ENCODE measurements at regions not wholly inside any gene's neighbourhood (a gene's known extent, or its start where the extent isn't known, plus 50 kb on each side); places are given as distances from the start of the nearest gene placed in this dataset.

GRCh38 chr16:54462151-54462651 lies 175.6 kb upstream of the IRX3 start:
- no peak overlapping the region for H3K4me3 ChIP-seq (ENCODE audit: low read length in 2 of 2)
- no peaks in the 10 kb centered on the region for H3K36me3 ChIP-seq (ENCODE audit: control insufficient read depth in 2 of 2, insufficient read depth in 2 of 2, low read length in 2 of 2)
- no peak overlapping the region for H3K9ac ChIP-seq (ENCODE audit: low read depth in 1 of 2, low read length in 2 of 2)
- no peaks in the 10 kb centered on the region for H3K4me1 ChIP-seq (ENCODE audit: control insufficient read depth in 2 of 2, insufficient read depth in 2 of 2, low read length in 2 of 2)
- peaks cover 0 to 3% of the 10 kb centered on the region in 2 donors for H3K9me3 ChIP-seq (ENCODE audit: control insufficient read depth in 2 of 2, low read length in 2 of 2)
- H3K27ac ChIP-seq (ENCODE audit: low read depth in 2 of 2, low read length in 2 of 2), result no peak overlapping the region
- H3K27me3 ChIP-seq (ENCODE audit: control insufficient read depth in 2 of 2, insufficient read depth in 2 of 2, low read length in 2 of 2), result peaks cover 0 to 3% of the 10 kb centered on the region in 2 donors

GRCh38 chr16:54460263-54460860 lies 173.8 kb upstream of the IRX3 start:
- no peaks in the 10 kb centered on the region for H3K4me1 ChIP-seq (ENCODE audit: control insufficient read depth in 2 of 2, insufficient read depth in 2 of 2, low read length in 2 of 2)
- H3K9ac ChIP-seq (ENCODE audit: low read depth in 1 of 2, low read length in 2 of 2), result no peak overlapping the region
- H3K36me3 ChIP-seq (ENCODE audit: control insufficient read depth in 2 of 2, insufficient read depth in 2 of 2, low read length in 2 of 2), result no peaks in the 10 kb centered on the region
- H3K4me3 ChIP-seq (ENCODE audit: low read length in 2 of 2), result no peak overlapping the region
- peaks cover 0 to 3% of the 10 kb centered on the region in 2 donors for H3K9me3 ChIP-seq (ENCODE audit: control insufficient read depth in 2 of 2, low read length in 2 of 2)
- no peak overlapping the region for H3K27ac ChIP-seq (ENCODE audit: low read depth in 2 of 2, low read length in 2 of 2)
- H3K27me3 ChIP-seq (ENCODE audit: control insufficient read depth in 2 of 2, insufficient read depth in 2 of 2, low read length in 2 of 2), result peaks cover 0 to 11% of the 10 kb centered on the region in 2 donors

- no peaks in the 10 kb centered on the region for H3K4me1 ChIP-seq (ENCODE audit: control insufficient read depth in 2 of 2, insufficient read depth in 2 of 2, low read length in 2 of 2)
- H3K36me3 ChIP-seq (ENCODE audit: control insufficient read depth in 2 of 2, insufficient read depth in 2 of 2, low read length in 2 of 2), result no peaks in the 10 kb centered on the region
- peaks cover 0 to 11% of the 10 kb centered on the region in 2 donors for H3K27me3 ChIP-seq (ENCODE audit: control insufficient read depth in 2 of 2, insufficient read depth in 2 of 2, low read length in 2 of 2)
- H3K9me3 ChIP-seq (ENCODE audit: control insufficient read depth in 2 of 2, low read length in 2 of 2), result peaks cover 0 to 3% of the 10 kb centered on the region in 2 donors
- H3K9ac ChIP-seq (ENCODE audit: low read depth in 1 of 2, low read length in 2 of 2), result no peak overlapping the region
- no peak overlapping the region for H3K4me3 ChIP-seq (ENCODE audit: low read length in 2 of 2)
- H3K27ac ChIP-seq (ENCODE audit: low read depth in 2 of 2, low read length in 2 of 2), result no peak overlapping the region
Measured at GRCh38 chr16:54459509-54460262, 173.1 kb upstream of the IRX3 start.

- Histone ChIP-seq H3K36me3 (ENCODE audit: control insufficient read depth in 2 of 2, insufficient read depth in 2 of 2, low read length in 2 of 2) (no peaks in the 10 kb centered on the region), H3K4me1 (ENCODE audit: control insufficient read depth in 2 of 2, insufficient read depth in 2 of 2, low read length in 2 of 2) (no peaks in the 10 kb centered on the region), H3K9me3 (ENCODE audit: control insufficient read depth in 2 of 2, low read length in 2 of 2) (peaks cover 0 to 2% of the 10 kb centered on the region in 2 donors), H3K4me3 (ENCODE audit: low read length in 2 of 2) (no peak overlapping the region), H3K9ac (ENCODE audit: low read depth in 1 of 2, low read length in 2 of 2) (no peak overlapping the region), H3K27ac (ENCODE audit: low read depth in 2 of 2, low read length in 2 of 2) (no peak overlapping the region), H3K27me3 (ENCODE audit: control insufficient read depth in 2 of 2, insufficient read depth in 2 of 2, low read length in 2 of 2) (peaks cover 0 to 11% of the 10 kb centered on the region in 2 donors)
Measured at GRCh38 chr16:54458923-54459322, 172.3 kb upstream of the IRX3 start.

- H3K9ac ChIP-seq (ENCODE audit: low read depth in 1 of 2, low read length in 2 of 2), result no peak overlapping the region
- peaks cover 0 to 11% of the 10 kb centered on the region in 2 donors for H3K27me3 ChIP-seq (ENCODE audit: control insufficient read depth in 2 of 2, insufficient read depth in 2 of 2, low read length in 2 of 2)
- no peaks in the 10 kb centered on the region for H3K4me1 ChIP-seq (ENCODE audit: control insufficient read depth in 2 of 2, insufficient read depth in 2 of 2, low read length in 2 of 2)
- H3K27ac ChIP-seq (ENCODE audit: low read depth in 2 of 2, low read length in 2 of 2), result no peak overlapping the region
- no peak overlapping the region for H3K4me3 ChIP-seq (ENCODE audit: low read length in 2 of 2)
- no peaks in the 10 kb centered on the region for H3K36me3 ChIP-seq (ENCODE audit: control insufficient read depth in 2 of 2, insufficient read depth in 2 of 2, low read length in 2 of 2)
- no peaks in the 10 kb centered on the region for H3K9me3 ChIP-seq (ENCODE audit: control insufficient read depth in 2 of 2, low read length in 2 of 2)
Measured at GRCh38 chr16:54456291-54456690, 169.7 kb upstream of the IRX3 start.

- Histone ChIP-seq H3K9ac (ENCODE audit: low read depth in 1 of 2, low read length in 2 of 2) (no peak overlapping the region), H3K9me3 (ENCODE audit: control insufficient read depth in 2 of 2, low read length in 2 of 2) (no peaks in the 10 kb centered on the region)
Measured at GRCh38 chr16:54455030-54455725, 168.6 kb upstream of the IRX3 start.

GRCh38 chr16:54454616-54455015 lies 168.0 kb upstream of the IRX3 start:
- H3K4me3 ChIP-seq (ENCODE audit: low read length in 2 of 2), result no peak overlapping the region
- no peaks in the 10 kb centered on the region for H3K9me3 ChIP-seq (ENCODE audit: control insufficient read depth in 2 of 2, low read length in 2 of 2)
- H3K4me1 ChIP-seq (ENCODE audit: control insufficient read depth in 2 of 2, insufficient read depth in 2 of 2, low read length in 2 of 2), result no peaks in the 10 kb centered on the region
- H3K27ac ChIP-seq (ENCODE audit: low read depth in 2 of 2, low read length in 2 of 2), result no peak overlapping the region
- H3K9ac ChIP-seq (ENCODE audit: low read depth in 1 of 2, low read length in 2 of 2), result no peak overlapping the region
- no peaks in the 10 kb centered on the region for H3K36me3 ChIP-seq (ENCODE audit: control insufficient read depth in 2 of 2, insufficient read depth in 2 of 2, low read length in 2 of 2)
- H3K27me3 ChIP-seq (ENCODE audit: control insufficient read depth in 2 of 2, insufficient read depth in 2 of 2, low read length in 2 of 2), result peaks cover 0 to 8% of the 10 kb centered on the region in 2 donors

More at GRCh38 chr16:54455030-54455725, 168.6 kb upstream of the IRX3 start:
- H3K4me1 ChIP-seq (ENCODE audit: control insufficient read depth in 2 of 2, insufficient read depth in 2 of 2, low read length in 2 of 2), result no peaks in the 10 kb centered on the region
- no peaks in the 10 kb centered on the region for H3K36me3 ChIP-seq (ENCODE audit: control insufficient read depth in 2 of 2, insufficient read depth in 2 of 2, low read length in 2 of 2)
- no peak overlapping the region for H3K27ac ChIP-seq (ENCODE audit: low read depth in 2 of 2, low read length in 2 of 2)
- H3K4me3 ChIP-seq (ENCODE audit: low read length in 2 of 2), result no peak overlapping the region
- peaks cover 0 to 8% of the 10 kb centered on the region in 2 donors for H3K27me3 ChIP-seq (ENCODE audit: control insufficient read depth in 2 of 2, insufficient read depth in 2 of 2, low read length in 2 of 2)

- H3K36me3 ChIP-seq (ENCODE audit: control insufficient read depth in 2 of 2, insufficient read depth in 2 of 2, low read length in 2 of 2), result no peaks in the 10 kb centered on the region
- no peaks in the 10 kb centered on the region for H3K9me3 ChIP-seq (ENCODE audit: control insufficient read depth in 2 of 2, low read length in 2 of 2)
- H3K4me1 ChIP-seq (ENCODE audit: control insufficient read depth in 2 of 2, insufficient read depth in 2 of 2, low read length in 2 of 2), result no peaks in the 10 kb centered on the region
- peaks cover 0 to 8% of the 10 kb centered on the region in 2 donors for H3K27me3 ChIP-seq (ENCODE audit: control insufficient read depth in 2 of 2, insufficient read depth in 2 of 2, low read length in 2 of 2)
- no peak overlapping the region for H3K27ac ChIP-seq (ENCODE audit: low read depth in 2 of 2, low read length in 2 of 2)
- no peak overlapping the region for H3K9ac ChIP-seq (ENCODE audit: low read depth in 1 of 2, low read length in 2 of 2)
- H3K4me3 ChIP-seq (ENCODE audit: low read length in 2 of 2), result no peak overlapping the region
Measured at GRCh38 chr16:54453871-54454270, 167.3 kb upstream of the IRX3 start.

- Histone ChIP-seq H3K9me3 (ENCODE audit: control insufficient read depth in 2 of 2, low read length in 2 of 2) (no peaks in the 10 kb centered on the region), H3K36me3 (ENCODE audit: control insufficient read depth in 2 of 2, insufficient read depth in 2 of 2, low read length in 2 of 2) (no peaks in the 10 kb centered on the region), H3K4me1 (ENCODE audit: control insufficient read depth in 2 of 2, insufficient read depth in 2 of 2, low read length in 2 of 2) (no peaks in the 10 kb centered on the region), H3K27ac (ENCODE audit: low read depth in 2 of 2, low read length in 2 of 2) (no peak overlapping the region), H3K9ac (ENCODE audit: low read depth in 1 of 2, low read length in 2 of 2) (no peak overlapping the region), H3K4me3 (ENCODE audit: low read length in 2 of 2) (no peak overlapping the region), H3K27me3 (ENCODE audit: control insufficient read depth in 2 of 2, insufficient read depth in 2 of 2, low read length in 2 of 2) (no peaks in the 10 kb centered on the region)
Measured at GRCh38 chr16:54447576-54448440, 161.2 kb upstream of the IRX3 start.
